ENCODE measurements at regions not wholly inside any gene's neighbourhood (a gene's known extent, or its start where the extent isn't known, plus 50 kb on each side); places are given as distances from the start of the nearest gene placed in this dataset.

- no peaks in the 10 kb centered on the region for H3K9me3 ChIP-seq (ENCODE audit: control insufficient read depth, insufficient read depth, low read depth, low read length)
- no peak overlapping the region for H3K27ac ChIP-seq (ENCODE audit: extremely low read depth, low read depth, low read length)
- peaks cover 6% of the 10 kb centered on the region; the same call in 1 of the 2 replicates for H3K4me1 ChIP-seq (ENCODE audit: control insufficient read depth, insufficient read depth, low read length)
- no peak overlapping the region for H3K4me3 ChIP-seq (ENCODE audit: low read depth, low read length)
- ChIA-PET CTCF (interaction anchor here (0.6 to 1.1 kb wide), 4 partner anchors 26 to 639 kb away, joined by 3 to 4 read pairs (median 4); no protein-coding TSS in a partner anchor), POLR2A (interaction anchor here (0.6 kb wide), 1 partner anchor 966 kb away, joined by 3 read pairs; no protein-coding TSS in a partner anchor)
- no peaks in the 10 kb centered on the region for H3K36me3 ChIP-seq (ENCODE audit: control insufficient read depth in 2 of 2, insufficient read depth in 1 of 2, low read length in 2 of 2)
- TF ChIP-seq ELK4 (IDR thresholded peaks at IDR 0.05; ENCODE audit: borderline replicate concordance, low read depth, low read length) (no peak), ZNF621 (tag by site-specific recombination; IDR thresholded peaks at IDR 0.05) (no peak), ZNF112 (tag by site-specific recombination; IDR thresholded peaks at IDR 0.05) (no peak), ZNF626 (tag by site-specific recombination; IDR thresholded peaks at IDR 0.05) (no peak), GLI2 (tag by site-specific recombination; IDR thresholded peaks at IDR 0.05; ENCODE audit: borderline replicate concordance, low read depth) (no peak), SP3 (tag by site-specific recombination; IDR thresholded peaks at IDR 0.05) (no peak), ZNF223 (tag by site-specific recombination; IDR thresholded peaks at IDR 0.05) (no peak), REST (tag by site-specific recombination; IDR thresholded peaks at IDR 0.05) (no peak), HOXA7 (CRISPR knock-in tag; IDR thresholded peaks at IDR 0.05; ENCODE audit: borderline replicate concordance) (no peak), ZNF211 (tag by site-specific recombination; IDR thresholded peaks at IDR 0.05; ENCODE audit: low read depth) (no peak), ZNF324 (tag by site-specific recombination; IDR thresholded peaks at IDR 0.05) (no peak), ZNF2 (tag by site-specific recombination; IDR thresholded peaks at IDR 0.05) (no peak), ZNF175 (tag by site-specific recombination; IDR thresholded peaks at IDR 0.05) (no peak), AEBP2 (tag by site-specific recombination; IDR thresholded peaks at IDR 0.05; ENCODE audit: borderline replicate concordance) (no peak), ZFP37 (tag by site-specific recombination; IDR thresholded peaks at IDR 0.05) (no peak), TRIM28 (IDR thresholded peaks at IDR 0.05; ENCODE audit: borderline replicate concordance, low read length) (no peak)
- TF ChIP-seq, protein P1, sequence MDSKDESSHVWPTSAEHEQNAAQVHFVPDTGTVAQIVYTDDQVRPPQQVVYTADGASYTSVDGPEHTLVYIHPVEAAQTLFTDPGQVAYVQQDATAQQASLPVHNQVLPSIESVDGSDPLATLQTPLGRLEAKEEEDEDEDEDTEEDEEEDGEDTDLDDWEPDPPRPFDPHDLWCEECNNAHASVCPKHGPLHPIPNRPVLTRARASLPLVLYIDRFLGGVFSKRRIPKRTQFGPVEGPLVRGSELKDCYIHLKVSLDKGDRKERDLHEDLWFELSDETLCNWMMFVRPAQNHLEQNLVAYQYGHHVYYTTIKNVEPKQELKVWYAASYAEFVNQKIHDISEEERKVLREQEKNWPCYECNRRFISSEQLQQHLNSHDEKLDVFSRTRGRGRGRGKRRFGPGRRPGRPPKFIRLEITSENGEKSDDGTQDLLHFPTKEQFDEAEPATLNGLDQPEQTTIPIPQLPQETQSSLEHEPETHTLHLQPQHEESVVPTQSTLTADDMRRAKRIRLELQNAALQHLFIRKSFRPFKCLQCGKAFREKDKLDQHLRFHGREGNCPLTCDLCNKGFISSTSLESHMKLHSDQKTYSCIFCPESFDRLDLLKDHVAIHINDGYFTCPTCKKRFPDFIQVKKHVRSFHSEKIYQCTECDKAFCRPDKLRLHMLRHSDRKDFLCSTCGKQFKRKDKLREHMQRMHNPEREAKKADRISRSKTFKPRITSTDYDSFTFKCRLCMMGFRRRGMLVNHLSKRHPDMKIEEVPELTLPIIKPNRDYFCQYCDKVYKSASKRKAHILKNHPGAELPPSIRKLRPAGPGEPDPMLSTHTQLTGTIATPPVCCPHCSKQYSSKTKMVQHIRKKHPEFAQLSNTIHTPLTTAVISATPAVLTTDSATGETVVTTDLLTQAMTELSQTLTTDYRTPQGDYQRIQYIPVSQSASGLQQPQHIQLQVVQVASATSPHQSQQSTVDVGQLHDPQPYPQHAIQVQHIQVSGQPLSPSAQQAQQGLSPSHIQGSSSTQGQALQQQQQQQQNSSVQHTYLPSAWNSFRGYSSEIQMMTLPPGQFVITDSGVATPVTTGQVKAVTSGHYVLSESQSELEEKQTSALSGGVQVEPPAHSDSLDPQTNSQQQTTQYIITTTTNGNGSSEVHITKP (tag by site-specific recombination; IDR thresholded peaks at IDR 0.05), result no peak
- TF ChIP-seq, protein P2, sequence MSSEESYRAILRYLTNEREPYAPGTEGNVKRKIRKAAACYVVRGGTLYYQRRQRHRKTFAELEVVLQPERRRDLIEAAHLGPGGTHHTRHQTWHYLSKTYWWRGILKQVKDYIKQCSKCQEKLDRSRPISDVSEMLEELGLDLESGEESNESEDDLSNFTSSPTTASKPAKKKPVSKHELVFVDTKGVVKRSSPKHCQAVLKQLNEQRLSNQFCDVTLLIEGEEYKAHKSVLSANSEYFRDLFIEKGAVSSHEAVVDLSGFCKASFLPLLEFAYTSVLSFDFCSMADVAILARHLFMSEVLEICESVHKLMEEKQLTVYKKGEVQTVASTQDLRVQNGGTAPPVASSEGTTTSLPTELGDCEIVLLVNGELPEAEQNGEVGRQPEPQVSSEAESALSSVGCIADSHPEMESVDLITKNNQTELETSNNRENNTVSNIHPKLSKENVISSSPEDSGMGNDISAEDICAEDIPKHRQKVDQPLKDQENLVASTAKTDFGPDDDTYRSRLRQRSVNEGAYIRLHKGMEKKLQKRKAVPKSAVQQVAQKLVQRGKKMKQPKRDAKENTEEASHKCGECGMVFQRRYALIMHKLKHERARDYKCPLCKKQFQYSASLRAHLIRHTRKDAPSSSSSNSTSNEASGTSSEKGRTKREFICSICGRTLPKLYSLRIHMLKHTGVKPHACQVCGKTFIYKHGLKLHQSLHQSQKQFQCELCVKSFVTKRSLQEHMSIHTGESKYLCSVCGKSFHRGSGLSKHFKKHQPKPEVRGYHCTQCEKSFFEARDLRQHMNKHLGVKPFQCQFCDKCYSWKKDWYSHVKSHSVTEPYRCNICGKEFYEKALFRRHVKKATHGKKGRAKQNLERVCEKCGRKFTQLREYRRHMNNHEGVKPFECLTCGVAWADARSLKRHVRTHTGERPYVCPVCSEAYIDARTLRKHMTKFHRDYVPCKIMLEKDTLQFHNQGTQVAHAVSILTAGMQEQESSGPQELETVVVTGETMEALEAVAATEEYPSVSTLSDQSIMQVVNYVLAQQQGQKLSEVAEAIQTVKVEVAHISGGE (tag by site-specific recombination; conservative IDR thresholded peaks at IDR 0.05; ENCODE audit: low read depth), result no peak
Observed at GRCh38 chr6:135586844-135587243, 89.3 kb upstream of the AHI1 start.

Data from HEK293 (cell line).